Smooth muscle cell (in vitro differentiated cells): ENCODE measurements at regions not wholly inside any gene's neighbourhood (a gene's known extent, or its start where the extent isn't known, plus 50 kb on each side); places are given as distances from the start of the nearest gene placed in this dataset.

Experiments used
- DNase-seq: peaks from one replicate; lab custom pipeline; 2025; ENCODE audit not compliant: unreplicated experiment; lab: John Stamatoyannopoulos, UW
- H2AFZ ChIP-seq: fragments of 200-600 bp; sonication (generic); 2 replicates; pipeline ENCODE4 v1.6.0; 2016; ENCODE audit warnings: antibody characterized with exemption, low read depth, mild to moderate bottlenecking
- H3F3A ChIP-seq: fragments of 200-600 bp; sonication (generic); 2 replicates; pipeline ENCODE4 v1.6.0; 2017; ENCODE audit warnings: antibody characterized with exemption, low read depth
- H3K27ac ChIP-seq: fragments of 200-600 bp; sonication (generic); 2 replicates; pipeline ENCODE4 v1.5.1; 2016; ENCODE audit warnings: low read depth, mild to moderate bottlenecking
- H3K27me3 ChIP-seq: fragments of 200-600 bp; sonication (generic); 2 replicates; pipeline ENCODE4 v1.6.1; 2016; ENCODE audit warnings: low read depth, mild to moderate bottlenecking
- H3K36me3 ChIP-seq: fragments of 200-600 bp; sonication (generic); 2 replicates; pipeline ENCODE4 v1.5.1; 2016; ENCODE audit warnings: low read depth
- H3K4me1 ChIP-seq: fragments of 200-600 bp; sonication (generic); 2 replicates; pipeline ENCODE4 v1.5.1; 2016; ENCODE audit warnings: low read depth
- H3K4me2 ChIP-seq: fragments of 200-600 bp; sonication (generic); 2 replicates; pipeline ENCODE4 v1.6.0; 2016; ENCODE audit warnings: mild to moderate bottlenecking
- H3K4me3 ChIP-seq: fragments of 200-600 bp; sonication (generic); 2 replicates; pipeline ENCODE4 v1.5.1; 2016; ENCODE audit warnings: mild to moderate bottlenecking
- H3K79me2 ChIP-seq: fragments of 200-600 bp; sonication (generic); 2 replicates; pipeline ENCODE4 v1.6.0; 2016; ENCODE audit warnings: low read depth, mild to moderate bottlenecking
- H3K9ac ChIP-seq: fragments of 200-600 bp; sonication (generic); 2 replicates; pipeline ENCODE4 v1.6.0; 2016; ENCODE audit warnings: low read depth
- H3K9me3 ChIP-seq: fragments of 200-600 bp; sonication (generic); replicated peaks from 2 replicates; pipeline ENCODE4 v1.5.1; 2016; ENCODE audit warnings: low read depth
- H4K20me1 ChIP-seq: fragments of 200-600 bp; sonication (generic); 2 replicates; pipeline ENCODE4 v1.6.0; 2016; ENCODE audit warnings: low read depth
- CTCF ChIP-seq: fragments of 200-600 bp; sonication (generic); IDR thresholded peaks from 2 replicates; pipeline ENCODE4 v1.5.1; 2017; ENCODE audit warnings: borderline replicate concordance, mild to moderate bottlenecking, antibody characterized with exemption; ENCODE audit not compliant: insufficient read depth, poor library complexity, severe bottlenecking
- WGBS: methylation state at CpG from one replicate; pipeline ENCODE4 v1.1.7; 2016; ENCODE audit warnings: low lambda C conversion rate; 5-methylcytosine and 5-hydroxymethylcytosine counted together

- no peaks in the 10 kb centered on the region for H3K9me3 ChIP-seq
- no peak for TF ChIP-seq CTCF
- H3K79me2 ChIP-seq, result no peaks in the 10 kb centered on the region
- no peak overlapping the region for H3K9ac ChIP-seq
- no peaks in the 10 kb centered on the region for H3K27me3 ChIP-seq
- H3K36me3 ChIP-seq, result no peaks in the 10 kb centered on the region
- no peak overlapping the region for H3K4me2 ChIP-seq
- no peak overlapping the region for H3K4me3 ChIP-seq
- no peak for DNase-seq
- no peak overlapping the region for H2AFZ ChIP-seq
- H3K27ac ChIP-seq, result no peak overlapping the region
- WGBS, result 57% methylated on average over 3 of the region's 3 CpGs
- no peaks in the 10 kb centered on the region for H4K20me1 ChIP-seq
- no peaks in the 10 kb centered on the region for H3K4me1 ChIP-seq
- no peaks in the 10 kb centered on the region for H3F3A ChIP-seq
Measured at GRCh38 chr13:105047676-105048295, 1487.7 kb downstream of the EFNB2 start.

GRCh38 chr13:105037110-105037509, 1498.4 kb downstream of the EFNB2 start:
- Histone ChIP-seq H3K27me3 (no peaks in the 10 kb centered on the region), H4K20me1 (no peaks in the 10 kb centered on the region), H3K4me1 (no peaks in the 10 kb centered on the region), H3K36me3 (no peaks in the 10 kb centered on the region), H3K79me2 (no peaks in the 10 kb centered on the region), H2AFZ (no peak overlapping the region), H3K4me2 (no peak overlapping the region), H3K27ac (no peak overlapping the region), H3K4me3 (no peak overlapping the region), H3F3A (no peaks in the 10 kb centered on the region), H3K9ac (no peak overlapping the region), H3K9me3 (no peaks in the 10 kb centered on the region)
- no peak for TF ChIP-seq CTCF
- DNase-seq, result no peak
- 80% methylated on average over 2 of the region's 2 CpGs for WGBS

DNA sequence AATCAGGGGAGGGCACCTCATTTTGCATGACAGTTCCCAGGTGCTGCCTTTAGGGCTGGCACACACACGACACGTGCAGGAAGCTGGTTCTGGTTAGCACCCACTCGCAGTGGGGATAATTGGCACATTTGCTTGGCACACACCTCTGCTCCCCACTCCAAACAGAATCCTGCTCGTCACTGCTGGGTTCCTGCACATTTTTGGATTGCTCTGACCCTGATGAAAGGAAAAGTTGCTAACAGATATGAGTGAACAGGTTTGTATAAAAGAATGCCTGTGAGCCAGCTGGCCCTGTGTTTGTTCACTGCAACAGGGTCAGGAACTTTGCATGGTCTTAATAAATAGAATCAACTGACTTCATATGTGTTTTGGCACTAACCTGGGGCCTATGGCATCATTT, 1500.4 kb downstream of the EFNB2 start:
- DNase-seq, result no peak
- H3K4me2 ChIP-seq, result no peak overlapping the region
- no peak overlapping the region for H3K4me3 ChIP-seq
- H4K20me1 ChIP-seq, result no peaks in the 10 kb centered on the region
- no peak overlapping the region for H2AFZ ChIP-seq
- TF ChIP-seq CTCF, result no peak
- no peaks in the 10 kb centered on the region for H3K9me3 ChIP-seq
- no peaks in the 10 kb centered on the region for H3K79me2 ChIP-seq
- no peaks in the 10 kb centered on the region for H3K27me3 ChIP-seq
- no peak overlapping the region for H3K27ac ChIP-seq
- no peaks in the 10 kb centered on the region for H3F3A ChIP-seq
- 81% methylated on average over 4 of the region's 4 CpGs for WGBS
- H3K4me1 ChIP-seq, result no peaks in the 10 kb centered on the region
- H3K36me3 ChIP-seq, result no peaks in the 10 kb centered on the region
- H3K9ac ChIP-seq, result no peak overlapping the region

DNA sequence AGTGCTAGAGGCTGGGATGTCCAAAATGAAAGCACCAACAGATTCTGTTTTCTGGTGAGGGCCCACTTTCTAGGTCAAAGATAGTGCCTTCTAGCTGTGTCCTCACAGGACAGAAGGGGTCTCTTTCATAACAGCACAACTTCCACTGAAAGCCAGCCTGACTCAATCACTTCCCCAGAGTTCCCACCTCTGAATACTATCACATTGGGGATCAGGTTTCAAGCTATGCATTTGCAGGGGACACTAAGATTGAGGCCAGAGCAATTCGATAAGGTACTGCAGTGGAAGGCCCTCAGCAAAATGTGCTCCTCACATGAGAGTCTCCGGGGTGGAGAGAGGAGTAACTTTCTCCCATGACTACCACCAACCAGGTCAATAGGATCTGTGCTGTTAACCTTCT, 1501.5 kb downstream of the EFNB2 start:
- Histone ChIP-seq H3K4me3 (no peak overlapping the region), H3K79me2 (no peaks in the 10 kb centered on the region), H3K9me3 (no peaks in the 10 kb centered on the region), H3K36me3 (no peaks in the 10 kb centered on the region), H4K20me1 (no peaks in the 10 kb centered on the region), H3F3A (no peaks in the 10 kb centered on the region), H3K4me2 (no peak overlapping the region), H3K27ac (no peak overlapping the region), H2AFZ (no peak overlapping the region), H3K4me1 (no peaks in the 10 kb centered on the region), H3K9ac (no peak overlapping the region), H3K27me3 (no peaks in the 10 kb centered on the region)
- DNase-seq, result no peak
- TF ChIP-seq CTCF, result no peak
- WGBS, result 89% methylated on average over 2 of the region's 2 CpGs
